Neuronal stem cell (in vitro differentiated cells): ENCODE measurements at regions not wholly inside any gene's neighbourhood (a gene's known extent, or its start where the extent isn't known, plus 50 kb on each side); places are given as distances from the start of the nearest gene placed in this dataset.

Experiments used
- DNase-seq: peaks from one replicate; pipeline ENCODE4 v3.0.0-alpha.2; 2013; ENCODE audit warnings: low spot score
- H2AFZ ChIP-seq: one replicate; pipeline ENCODE4 v1.6.1; 2013; ENCODE audit warnings: mild to moderate bottlenecking, low read length, inconsistent platforms
- H2AK5ac ChIP-seq: 2 replicates; pipeline ENCODE4 v1.6.1; 2013; ENCODE audit warnings: low read depth, mild to moderate bottlenecking, inconsistent platforms, low read length, moderate library complexity, mixed read lengths
- H2BK120ac ChIP-seq: 2 replicates; pipeline ENCODE4 v1.6.1; 2013; ENCODE audit warnings: low read depth, mild to moderate bottlenecking, inconsistent platforms, low read length, moderate library complexity, mixed read lengths
- H2BK12ac ChIP-seq: one replicate; pipeline ENCODE4 v1.6.1; 2013; ENCODE audit warnings: low read length, inconsistent platforms
- H2BK15ac ChIP-seq: 2 replicates; pipeline ENCODE4 v1.6.1; 2013; ENCODE audit warnings: mild to moderate bottlenecking, low read length, inconsistent platforms, mixed read lengths
- H2BK5ac ChIP-seq: one replicate; pipeline ENCODE4 v1.6.1; 2013; ENCODE audit warnings: inconsistent platforms, mild to moderate bottlenecking, low read length, moderate library complexity
- H3K14ac ChIP-seq: one replicate; pipeline ENCODE4 v1.6.1; 2013; ENCODE audit warnings: low read length, inconsistent platforms
- H3K18ac ChIP-seq: 2 replicates; pipeline ENCODE4 v1.6.1; 2013; ENCODE audit warnings: low read length, inconsistent platforms
- H3K23ac ChIP-seq: 2 replicates; pipeline ENCODE4 v1.6.1; 2013; ENCODE audit warnings: low read depth, mild to moderate bottlenecking, mixed read lengths, low read length, inconsistent platforms; ENCODE audit not compliant: poor library complexity
- H3K27ac ChIP-seq: replicated peaks from 3 replicates; pipeline ENCODE4 v1.5.1; 2013; ENCODE audit warnings: low read length, inconsistent platforms
- H3K27me3 ChIP-seq, 3 experiments: 2 replicates each; pipeline ENCODE4 v1.6.1; 2013; ENCODE audit warnings: low read length in 3 of 3, mild to moderate bottlenecking in 2 of 3, inconsistent platforms in 1 of 3, low read depth in 1 of 3, mixed read lengths in 1 of 3, moderate library complexity in 1 of 3; ENCODE audit not compliant: control insufficient read depth in 3 of 3, insufficient read depth in 3 of 3
- H3K36me3 ChIP-seq, 2 donors: replicated peaks in 1 of 2; 2 replicates each; pipeline ENCODE4 v1.6.1; 2013; ENCODE audit warnings: low read length in 2 of 2; ENCODE audit not compliant: control insufficient read depth in 2 of 2, insufficient read depth in 2 of 2
- H3K4ac ChIP-seq: 2 replicates; pipeline ENCODE4 v1.6.1; 2013; ENCODE audit warnings: inconsistent platforms, mild to moderate bottlenecking, low read length, moderate library complexity
- H3K4me1 ChIP-seq, 2 donors: 1 replicate in 1 of 2; 2 replicates in 1 of 2; pipeline ENCODE4 v1.6.1; 2013; ENCODE audit warnings: low read length in 2 of 2, low read depth in 1 of 2; ENCODE audit not compliant: control insufficient read depth in 2 of 2, insufficient read depth in 1 of 2
- H3K4me2 ChIP-seq: one replicate; pipeline ENCODE4 v1.6.1; 2013; ENCODE audit warnings: mild to moderate bottlenecking, low read length, inconsistent platforms; ENCODE audit not compliant: insufficient read depth, poor library complexity, severe bottlenecking
- H3K4me3 ChIP-seq, 2 donors: 2 replicates each; pipeline ENCODE4 v1.5.1; 2013; ENCODE audit warnings: low read length in 2 of 2, mild to moderate bottlenecking in 2 of 2, inconsistent platforms in 1 of 2, moderate library complexity in 1 of 2
- H3K79me1 ChIP-seq: one replicate; pipeline ENCODE4 v1.6.1; 2013; ENCODE audit warnings: low read depth, mild to moderate bottlenecking, inconsistent platforms, low read length, moderate library complexity
- H3K9ac ChIP-seq: one replicate; pipeline ENCODE4 v1.6.1; 2013; ENCODE audit warnings: mild to moderate bottlenecking, low read depth, low read length, inconsistent platforms; ENCODE audit not compliant: poor library complexity
- H3K9me3 ChIP-seq, 2 donors: replicated peaks in 1 of 2; 2 replicates each; pipeline versions ENCODE3 to v1.6.1; 2013; ENCODE audit warnings: low read length in 2 of 2, mild to moderate bottlenecking in 2 of 2, inconsistent platforms in 1 of 2, low read depth in 1 of 2, mixed read lengths in 1 of 2, moderate library complexity in 1 of 2; ENCODE audit not compliant: control insufficient read depth in 2 of 2, insufficient read depth in 1 of 2
- H4K8ac ChIP-seq: one replicate; pipeline ENCODE4 v1.6.1; 2013; ENCODE audit warnings: low read depth, mild to moderate bottlenecking, inconsistent platforms, low read length, moderate library complexity
- H4K91ac ChIP-seq: one replicate; pipeline ENCODE4 v1.6.1; 2013; ENCODE audit warnings: low read length, low read depth, mild to moderate bottlenecking, inconsistent platforms; ENCODE audit not compliant: poor library complexity
- WGBS, 2 donors: extraction: QIAGEN DNeasy Blood & Tissue Kit; methylation state at CpG; one replicate each; pipeline ENCODE4 v1.1.7; 2013; ENCODE audit warnings: missing lambda C conversion rate in 2 of 2, mixed read lengths in 1 of 2; ENCODE audit not compliant: insufficient read length in 2 of 2, insufficient replicate concordance in 1 of 2; ENCODE audit errors: extremely low coverage in 2 of 2; 5-methylcytosine and 5-hydroxymethylcytosine counted together

DNA sequence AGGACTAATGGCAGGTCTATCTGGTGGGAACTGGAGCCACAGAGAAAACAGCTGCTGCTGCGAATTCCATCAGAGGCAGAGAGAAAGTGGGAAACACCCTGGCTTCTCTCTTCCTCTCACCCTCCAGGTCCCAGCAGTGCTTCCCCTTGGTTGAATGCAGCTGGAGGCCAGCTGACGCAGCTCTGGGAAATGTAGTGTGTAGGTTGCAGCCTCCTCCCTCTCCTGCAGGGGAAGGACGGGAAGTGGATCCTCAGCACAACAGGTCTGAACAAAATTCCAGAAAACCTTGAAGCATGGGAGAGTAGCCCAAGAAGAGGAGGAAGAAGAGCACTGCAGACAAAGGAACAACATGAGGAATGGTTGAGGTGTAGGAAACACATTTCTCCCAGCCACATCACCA is 67.8 kb upstream of the MMP2 start:
- H3K9ac ChIP-seq, result no peak overlapping the region
- no peak overlapping the region for H3K23ac ChIP-seq
- no peak overlapping the region for H2BK12ac ChIP-seq
- no peak overlapping the region for H4K91ac ChIP-seq
- no peaks in the 10 kb centered on the region for H3K9me3 ChIP-seq
- H2BK15ac ChIP-seq, result no peak overlapping the region
- no peak overlapping the region for H3K14ac ChIP-seq
- no CpG with 5 or more reads among the region's 3 CpGs for WGBS, 2 donors
- H3K4ac ChIP-seq, result no peak overlapping the region
- H2BK120ac ChIP-seq, result no peak overlapping the region
- peaks cover 2 to 6% of the 10 kb centered on the region in 2 donors for H3K4me1 ChIP-seq
- no peaks in the 10 kb centered on the region for H3K36me3 ChIP-seq
- no peak overlapping the region for H3K27ac ChIP-seq
- no peak overlapping the region for H4K8ac ChIP-seq
- H3K4me3 ChIP-seq, result no peak overlapping the region
- peaks cover 0 to 16% (median 0%) of the 10 kb centered on the region in 3 experiments for H3K27me3 ChIP-seq
- H3K4me2 ChIP-seq, result no peak overlapping the region
- H3K79me1 ChIP-seq, result no peaks in the 10 kb centered on the region
- no peak overlapping the region for H3K18ac ChIP-seq
- no peak for DNase-seq
- no peak overlapping the region for H2BK5ac ChIP-seq
- H2AK5ac ChIP-seq, result no peak overlapping the region
- no peak overlapping the region for H2AFZ ChIP-seq

DNA sequence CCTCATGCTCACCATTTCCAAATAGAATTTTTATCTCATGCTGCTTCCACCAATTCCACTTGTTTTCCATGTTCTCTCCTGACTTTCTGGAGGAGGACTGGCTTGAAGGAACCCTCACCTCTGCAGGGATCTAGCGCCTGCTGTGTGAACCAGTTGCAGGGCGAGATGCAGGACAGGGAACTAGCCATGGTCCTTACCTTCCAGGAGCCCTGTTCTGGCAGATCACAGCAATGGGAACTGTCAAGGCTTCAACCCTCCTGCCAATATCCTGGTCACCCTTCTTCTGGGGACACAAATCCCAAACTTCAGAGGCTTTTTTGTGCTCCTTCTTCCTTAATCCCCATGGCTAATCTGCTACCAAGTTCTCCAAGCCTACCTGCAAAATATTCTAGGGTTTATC is 60.4 kb upstream of the MMP2 start:
- no peak overlapping the region for H2BK120ac ChIP-seq
- DNase-seq, result no peak
- H3K4me3 ChIP-seq, result no peak overlapping the region

DNA sequence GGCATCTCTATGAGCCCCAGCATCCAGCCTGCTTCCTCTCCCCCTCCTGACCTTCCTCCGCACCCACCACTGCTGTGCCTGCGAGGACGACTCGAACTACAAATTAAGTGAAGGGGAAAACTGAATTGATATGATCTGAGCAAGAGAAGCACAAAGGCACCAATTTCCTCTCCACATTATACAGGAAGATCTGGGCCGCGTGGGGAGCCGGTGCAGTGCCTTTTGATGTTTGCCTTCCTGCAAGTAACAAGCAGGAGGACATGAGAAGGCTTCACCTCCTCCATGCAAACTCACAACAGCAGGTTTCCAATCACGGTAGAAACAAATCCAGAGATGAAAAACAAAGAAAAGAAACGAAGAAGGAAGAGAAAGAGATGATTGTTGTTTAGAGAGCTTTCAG is 57.8 kb upstream of the MMP2 start:
- Histone ChIP-seq H3K4ac (no peak overlapping the region), H2BK15ac (no peak overlapping the region), H2BK12ac (no peak overlapping the region), H3K18ac (no peak overlapping the region), H2BK5ac (no peak overlapping the region), H2BK120ac (no peak overlapping the region), H4K91ac (no peak overlapping the region), H3K36me3 (no peaks in the 10 kb centered on the region), H3K9me3 (no peaks in the 10 kb centered on the region), H3K27me3 (peaks cover 0 to 43% (median 0%) of the 10 kb centered on the region in 3 experiments), H3K14ac (no peak overlapping the region), H3K4me2 (no peak overlapping the region), H4K8ac (no peak overlapping the region), H3K27ac (no peak overlapping the region), H3K4me1 (no peaks in the 10 kb centered on the region), H3K23ac (no peak overlapping the region), H2AK5ac (no peak overlapping the region), H3K79me1 (no peaks in the 10 kb centered on the region), H3K9ac (no peak overlapping the region), H2AFZ (peak overlapping the region; percentile 37), H3K4me3 (no peak overlapping the region)
- DNase-seq, result no peak
- no CpG with 5 or more reads among the region's 9 CpGs for WGBS, 2 donors

More for the DNA sequence above, 60.4 kb upstream of the MMP2 start:
- no peak overlapping the region for H4K91ac ChIP-seq
- no peak overlapping the region for H2AK5ac ChIP-seq
- no peak overlapping the region for H3K23ac ChIP-seq
- H2AFZ ChIP-seq, result no peak overlapping the region
- no peak overlapping the region for H3K27ac ChIP-seq
- no CpG with 5 or more reads among the region's 2 CpGs for WGBS, 2 donors
- H3K36me3 ChIP-seq, result no peaks in the 10 kb centered on the region
- H2BK5ac ChIP-seq, result no peak overlapping the region
- H3K18ac ChIP-seq, result no peak overlapping the region
- no peaks in the 10 kb centered on the region for H3K79me1 ChIP-seq
- H3K27me3 ChIP-seq, result peaks cover 0 to 39% (median 0%) of the 10 kb centered on the region in 3 experiments
- H2BK15ac ChIP-seq, result no peak overlapping the region
- no peak overlapping the region for H2BK12ac ChIP-seq
- H3K4ac ChIP-seq, result no peak overlapping the region
- no peaks in the 10 kb centered on the region for H3K4me1 ChIP-seq
- no peaks in the 10 kb centered on the region for H3K9me3 ChIP-seq
- H3K4me2 ChIP-seq, result no peak overlapping the region
- no peak overlapping the region for H3K9ac ChIP-seq
- no peak overlapping the region for H3K14ac ChIP-seq
- H4K8ac ChIP-seq, result no peak overlapping the region

DNA sequence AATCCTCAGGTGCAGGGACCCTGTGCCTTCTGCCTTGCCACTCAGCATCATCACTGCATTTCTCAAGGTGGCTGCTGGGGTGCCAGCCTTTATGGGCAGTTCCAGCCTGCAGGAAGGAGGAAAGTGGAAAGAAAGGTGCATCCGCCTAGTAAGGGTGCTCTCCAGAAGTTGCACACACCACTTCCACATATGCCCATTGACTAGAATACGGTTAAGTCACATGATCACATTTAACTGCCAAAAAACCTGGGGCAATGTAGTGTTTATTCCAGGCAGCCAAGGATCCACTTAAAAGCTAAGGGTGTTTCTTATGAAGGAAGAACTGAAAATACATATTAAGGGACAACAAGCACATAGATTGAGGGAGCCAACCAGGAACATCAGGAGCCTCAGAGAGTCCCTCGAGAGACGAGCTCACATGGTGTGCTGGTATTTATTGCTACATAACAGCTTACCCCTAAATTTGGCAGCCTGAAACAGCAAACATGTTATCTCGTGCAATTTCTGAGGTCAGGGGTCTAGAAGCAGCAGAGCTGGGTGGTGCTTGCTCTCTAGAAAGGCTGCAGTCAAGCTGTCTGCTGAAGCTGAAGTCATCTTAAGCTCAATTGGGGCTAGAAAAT is 52.0 kb upstream of the MMP2 start:
- no peaks in the 10 kb centered on the region for H3K9me3 ChIP-seq
- H4K8ac ChIP-seq, result no peak overlapping the region
- H3K9ac ChIP-seq, result no peak overlapping the region
- no peak overlapping the region for H3K4me3 ChIP-seq
- H2AK5ac ChIP-seq, result no peak overlapping the region
- DNase-seq, result no peak
- no peaks in the 10 kb centered on the region for H3K79me1 ChIP-seq
- H3K14ac ChIP-seq, result no peak overlapping the region
- H3K18ac ChIP-seq, result peak overlapping the region; percentile 51
- WGBS, 2 donors, result no CpG with 5 or more reads among the region's 5 CpGs
- H2BK120ac ChIP-seq, result no peak overlapping the region
- peaks cover 0 to 31% (median 0%) of the 10 kb centered on the region in 3 experiments for H3K27me3 ChIP-seq
- H3K4ac ChIP-seq, result no peak overlapping the region
- H2BK5ac ChIP-seq, result no peak overlapping the region
- no peak overlapping the region for H3K23ac ChIP-seq
- no peak overlapping the region for H3K27ac ChIP-seq
- H2AFZ ChIP-seq, result no peak overlapping the region
- no peaks in the 10 kb centered on the region for H3K4me1 ChIP-seq
- no peak overlapping the region for H2BK15ac ChIP-seq
- H3K4me2 ChIP-seq, result no peak overlapping the region
- H3K36me3 ChIP-seq, result no peaks in the 10 kb centered on the region
- no peak overlapping the region for H2BK12ac ChIP-seq
- no peak overlapping the region for H4K91ac ChIP-seq
